Ovary (tissue), 3 donors: ENCODE measurements at regions not wholly inside any gene's neighbourhood (a gene's known extent, or its start where the extent isn't known, plus 50 kb on each side); places are given as distances from the start of the nearest gene placed in this dataset.

Experiments used
- EP300 ChIP-seq: sonication (generic); formaldehyde crosslinking; IDR thresholded peaks from one replicate; pipeline ENCODE4 v1.6.1; 2017; ENCODE audit warnings: antibody characterized with exemption
- POLR2A ChIP-seq: fragments of 450-650 bp; IDR thresholded peaks from one replicate; pipeline ENCODE4 v1.6.1; 2017; ENCODE audit warnings: antibody characterized with exemption, mild to moderate bottlenecking, moderate library complexity
- TF ChIP-seq, protein P1 (sequence below), 3 donors: fragments of 450-650 bp in 2 of 3; fragments of 200-600 bp in 1 of 3; IDR thresholded peaks; one replicate each; pipeline versions ENCODE4 v1.5.1 to v1.8.0; 2016 to 2022; ENCODE audit warnings: antibody characterized with exemption in 3 of 3, mild to moderate bottlenecking in 1 of 3
- donor health status: DM: no; HTN: no; CAD: no.

DNA sequence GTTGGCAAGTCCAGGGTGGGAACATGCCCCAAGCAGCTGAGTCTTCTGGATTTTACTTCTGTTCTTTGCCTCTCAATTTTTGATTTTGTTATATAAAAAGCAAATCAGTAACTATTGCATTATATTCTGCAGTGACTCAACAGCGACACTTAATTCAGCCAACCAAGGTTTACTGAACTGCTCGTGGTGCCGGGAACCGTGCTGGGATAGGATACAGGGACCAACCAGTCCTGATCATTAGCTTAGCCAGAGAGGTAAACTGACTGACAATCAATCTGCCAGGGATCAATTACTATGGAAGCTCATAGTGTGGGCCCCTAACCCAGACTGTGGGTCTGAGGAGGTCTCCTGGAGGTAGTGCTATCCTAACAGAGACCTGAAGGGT is 68.4 kb upstream of the ZNF281 start:
- TF ChIP-seq POLR2A (no peak), EP300 (no peak)
- TF ChIP-seq, protein P1, sequence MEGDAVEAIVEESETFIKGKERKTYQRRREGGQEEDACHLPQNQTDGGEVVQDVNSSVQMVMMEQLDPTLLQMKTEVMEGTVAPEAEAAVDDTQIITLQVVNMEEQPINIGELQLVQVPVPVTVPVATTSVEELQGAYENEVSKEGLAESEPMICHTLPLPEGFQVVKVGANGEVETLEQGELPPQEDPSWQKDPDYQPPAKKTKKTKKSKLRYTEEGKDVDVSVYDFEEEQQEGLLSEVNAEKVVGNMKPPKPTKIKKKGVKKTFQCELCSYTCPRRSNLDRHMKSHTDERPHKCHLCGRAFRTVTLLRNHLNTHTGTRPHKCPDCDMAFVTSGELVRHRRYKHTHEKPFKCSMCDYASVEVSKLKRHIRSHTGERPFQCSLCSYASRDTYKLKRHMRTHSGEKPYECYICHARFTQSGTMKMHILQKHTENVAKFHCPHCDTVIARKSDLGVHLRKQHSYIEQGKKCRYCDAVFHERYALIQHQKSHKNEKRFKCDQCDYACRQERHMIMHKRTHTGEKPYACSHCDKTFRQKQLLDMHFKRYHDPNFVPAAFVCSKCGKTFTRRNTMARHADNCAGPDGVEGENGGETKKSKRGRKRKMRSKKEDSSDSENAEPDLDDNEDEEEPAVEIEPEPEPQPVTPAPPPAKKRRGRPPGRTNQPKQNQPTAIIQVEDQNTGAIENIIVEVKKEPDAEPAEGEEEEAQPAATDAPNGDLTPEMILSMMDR (IDR thresholded peaks at IDR 0.05), result no peak
